NB4 (cell line): ENCODE measurements at regions not wholly inside any gene's neighbourhood (a gene's known extent, or its start where the extent isn't known, plus 50 kb on each side); places are given as distances from the start of the nearest gene placed in this dataset.

Source experiments
- DNase-seq: peaks from one replicate; pipeline ENCODE4 v3.0.0; 2010; ENCODE audit warnings: low read depth
- H3K4me3 ChIP-seq: one replicate; pipeline ENCODE4 v1.5.1; 2011; ENCODE audit warnings: mild to moderate bottlenecking, low read depth, low read length, moderate library complexity
- MYC ChIP-seq: IDR thresholded peaks from 2 replicates; pipeline ENCODE4 v1.6.1; 2011; ENCODE audit warnings: low read depth, low read length
- POLR2A ChIP-seq: IDR thresholded peaks from 2 replicates; pipeline ENCODE4 v1.6.1; 2011; ENCODE audit warnings: mild to moderate bottlenecking; ENCODE audit not compliant: insufficient read length; ENCODE audit errors: extremely low read depth
- TF ChIP-seq, protein P1 (sequence below): IDR thresholded peaks from one replicate; pipeline ENCODE4 v1.5.1; 2012; ENCODE audit warnings: low read depth, low read length
- TF ChIP-seq, protein P2 (sequence below): IDR thresholded peaks from 2 replicates; pipeline ENCODE4 v1.6.1; 2011; ENCODE audit warnings: low read depth, low read length

DNA sequence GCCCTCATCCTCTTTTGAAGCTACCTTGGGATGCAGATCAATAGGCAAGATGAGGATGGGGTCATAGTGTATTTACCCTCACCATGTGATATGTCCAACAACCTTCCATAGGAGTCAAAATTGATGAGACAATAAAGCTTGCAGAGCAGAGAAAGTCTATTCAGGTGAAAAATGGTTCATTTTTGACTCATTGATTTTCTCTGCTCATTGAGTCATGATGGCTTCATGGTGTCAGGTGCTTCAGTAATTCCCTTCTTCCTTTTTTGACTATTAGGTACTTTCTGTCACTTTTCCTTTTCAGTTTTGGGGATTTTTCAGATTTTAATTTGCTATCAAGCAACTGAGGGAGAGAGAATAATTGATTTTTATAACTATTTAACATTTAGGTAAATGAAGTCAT, 55.9 kb upstream of the IL2 start:
- H3K4me3 ChIP-seq = no peak overlapping the region
- no peak for TF ChIP-seq POLR2A
- TF ChIP-seq, protein P1, sequence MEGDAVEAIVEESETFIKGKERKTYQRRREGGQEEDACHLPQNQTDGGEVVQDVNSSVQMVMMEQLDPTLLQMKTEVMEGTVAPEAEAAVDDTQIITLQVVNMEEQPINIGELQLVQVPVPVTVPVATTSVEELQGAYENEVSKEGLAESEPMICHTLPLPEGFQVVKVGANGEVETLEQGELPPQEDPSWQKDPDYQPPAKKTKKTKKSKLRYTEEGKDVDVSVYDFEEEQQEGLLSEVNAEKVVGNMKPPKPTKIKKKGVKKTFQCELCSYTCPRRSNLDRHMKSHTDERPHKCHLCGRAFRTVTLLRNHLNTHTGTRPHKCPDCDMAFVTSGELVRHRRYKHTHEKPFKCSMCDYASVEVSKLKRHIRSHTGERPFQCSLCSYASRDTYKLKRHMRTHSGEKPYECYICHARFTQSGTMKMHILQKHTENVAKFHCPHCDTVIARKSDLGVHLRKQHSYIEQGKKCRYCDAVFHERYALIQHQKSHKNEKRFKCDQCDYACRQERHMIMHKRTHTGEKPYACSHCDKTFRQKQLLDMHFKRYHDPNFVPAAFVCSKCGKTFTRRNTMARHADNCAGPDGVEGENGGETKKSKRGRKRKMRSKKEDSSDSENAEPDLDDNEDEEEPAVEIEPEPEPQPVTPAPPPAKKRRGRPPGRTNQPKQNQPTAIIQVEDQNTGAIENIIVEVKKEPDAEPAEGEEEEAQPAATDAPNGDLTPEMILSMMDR = no peak
- no peak for DNase-seq

DNA sequence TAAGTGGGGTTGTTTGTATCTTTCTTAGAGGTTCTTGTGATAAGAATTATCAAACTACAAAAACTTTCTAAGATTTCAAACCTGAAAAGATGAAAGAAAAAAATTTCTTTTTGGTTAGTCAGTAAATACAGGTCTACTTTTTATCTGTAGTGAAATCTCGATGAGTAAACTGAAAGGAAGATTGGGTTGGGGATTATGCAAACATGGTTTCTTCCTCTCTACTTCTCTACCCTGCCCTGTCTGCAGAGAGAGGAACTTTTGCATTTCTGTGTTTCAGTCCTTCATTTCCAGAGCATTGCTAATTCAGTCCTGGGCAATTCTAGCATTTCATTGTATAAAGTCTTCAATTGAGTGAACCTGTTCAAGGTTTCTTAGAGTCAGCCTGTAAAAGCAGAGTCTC, 51.6 kb upstream of the IL2 start:
- no peak for DNase-seq
- no peak for TF ChIP-seq MYC
- TF ChIP-seq, protein P2, sequence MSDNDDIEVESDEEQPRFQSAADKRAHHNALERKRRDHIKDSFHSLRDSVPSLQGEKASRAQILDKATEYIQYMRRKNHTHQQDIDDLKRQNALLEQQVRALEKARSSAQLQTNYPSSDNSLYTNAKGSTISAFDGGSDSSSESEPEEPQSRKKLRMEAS = no peak
- TF ChIP-seq, protein P1 = no peak
- TF ChIP-seq POLR2A = no peak
- H3K4me3 ChIP-seq = no peak overlapping the region
